Upper lobe of left lung (tissue), 6 donors: ENCODE measurements at regions not wholly inside any gene's neighbourhood (a gene's known extent, or its start where the extent isn't known, plus 50 kb on each side); places are given as distances from the start of the nearest gene placed in this dataset.

ENCODE experiments used
- ATAC-seq, 2 donors: fragments of 200-7000 bp; cut with Tn5 transposase; one replicate each; pipeline ENCODE4 v1.9.1; 2022; ENCODE audit warnings: mild to moderate bottlenecking in 2 of 2, moderate library complexity in 2 of 2; ENCODE audit not compliant: low FRiP score in 2 of 2
- DNase-seq, 2 donors: peaks; one replicate each; pipeline ENCODE4 v3.0.0-alpha.2; 2019 to 2020
- H3K27ac ChIP-seq, 4 donors: fragments of 200-600 bp; sonication (generic); one replicate each; pipeline ENCODE4 v1.5.1; 2016 to 2019
- H3K27me3 ChIP-seq, 4 donors: fragments of 200-600 bp; sonication (generic); one replicate each; pipeline ENCODE4 v1.5.1; 2017 to 2019
- H3K36me3 ChIP-seq, 4 donors: fragments of 200-600 bp; sonication (generic); one replicate each; pipeline ENCODE4 v1.5.1; 2016 to 2019
- H3K4me1 ChIP-seq, 4 donors: fragments of 200-600 bp; sonication (generic); one replicate each; pipeline ENCODE4 v1.5.1; 2018 to 2019
- H3K4me3 ChIP-seq, 4 donors: fragments of 200-600 bp; sonication (generic); one replicate each; pipeline ENCODE4 v1.5.1; 2017 to 2019; ENCODE audit warnings: mild to moderate bottlenecking in 2 of 4, moderate library complexity in 1 of 4
- H3K9me3 ChIP-seq, 4 donors: fragments of 200-600 bp; sonication (generic); one replicate each; pipeline ENCODE4 v1.5.1; 2018 to 2019
- EP300 ChIP-seq, 4 donors: sonication (generic); formaldehyde crosslinking; IDR thresholded peaks; one replicate each; pipeline ENCODE4 v1.5.1; 2017; ENCODE audit warnings: antibody characterized with exemption in 4 of 4, control low read depth in 2 of 4
- POLR2A ChIP-seq, 4 donors: fragments of 450-650 bp; IDR thresholded peaks; one replicate each; pipeline ENCODE4 v1.5.1; 2016 to 2017; ENCODE audit warnings: antibody characterized with exemption in 4 of 4, mild to moderate bottlenecking in 2 of 4
- POLR2AphosphoS5 ChIP-seq, 2 donors: sonication (generic); formaldehyde crosslinking; IDR thresholded peaks; one replicate each; pipeline ENCODE4 v1.5.1; 2017; ENCODE audit warnings: antibody characterized with exemption in 2 of 2
- WGBS, 2 donors: methylation state at CpG; one replicate each; pipeline ENCODE4 v1.1.5; 2017 to 2018; 5-methylcytosine and 5-hydroxymethylcytosine counted together
- TF ChIP-seq, protein P1 (sequence below), 6 experiments: fragments of 450-650 bp in 4 of 6; fragments of 200-600 bp in 2 of 6; sonication (generic) in 2 of 6; IDR thresholded peaks; one replicate each; pipeline ENCODE4 v1.5.1; 2016 to 2019; ENCODE audit warnings: antibody characterized with exemption in 6 of 6
- donor health status: DM: no; HTN: no; CAD: no; lungs with moderate emphysema.
- donor health status: DM: no; HTN: yes; CAD: no; lungs with severe emphysema.

DNA sequence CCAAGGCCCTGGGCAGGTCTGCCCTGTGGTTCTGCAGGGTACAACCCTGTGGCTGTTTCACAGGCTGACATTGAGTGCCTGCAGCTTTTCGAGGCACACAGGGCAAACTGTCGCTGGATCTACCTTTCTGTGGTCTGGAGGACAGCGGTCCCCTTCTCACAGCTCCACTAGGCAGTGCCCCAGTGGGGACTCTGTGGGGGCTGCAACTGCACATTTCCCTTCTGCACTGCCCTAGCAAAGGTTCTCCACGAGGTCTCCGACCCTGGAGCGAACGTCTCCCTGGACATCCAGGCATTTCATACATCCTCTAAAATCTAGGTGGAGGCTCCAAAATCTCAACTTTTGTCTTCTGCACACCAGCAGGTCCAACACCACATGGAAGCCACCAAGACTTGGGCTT is 1645.2 kb upstream of the CDH6 start:
- no peak for DNase-seq
- Histone ChIP-seq H3K4me1 (no peaks in the 10 kb centered on the region), H3K9me3 (peaks cover 0 to 4% (median 0%) of the 10 kb centered on the region in 4 donors), H3K27ac (no peak overlapping the region), H3K36me3 (no peaks in the 10 kb centered on the region), H3K27me3 (no peaks in the 10 kb centered on the region), H3K4me3 (no peak overlapping the region)
- no peak for ATAC-seq
- TF ChIP-seq, protein P1, sequence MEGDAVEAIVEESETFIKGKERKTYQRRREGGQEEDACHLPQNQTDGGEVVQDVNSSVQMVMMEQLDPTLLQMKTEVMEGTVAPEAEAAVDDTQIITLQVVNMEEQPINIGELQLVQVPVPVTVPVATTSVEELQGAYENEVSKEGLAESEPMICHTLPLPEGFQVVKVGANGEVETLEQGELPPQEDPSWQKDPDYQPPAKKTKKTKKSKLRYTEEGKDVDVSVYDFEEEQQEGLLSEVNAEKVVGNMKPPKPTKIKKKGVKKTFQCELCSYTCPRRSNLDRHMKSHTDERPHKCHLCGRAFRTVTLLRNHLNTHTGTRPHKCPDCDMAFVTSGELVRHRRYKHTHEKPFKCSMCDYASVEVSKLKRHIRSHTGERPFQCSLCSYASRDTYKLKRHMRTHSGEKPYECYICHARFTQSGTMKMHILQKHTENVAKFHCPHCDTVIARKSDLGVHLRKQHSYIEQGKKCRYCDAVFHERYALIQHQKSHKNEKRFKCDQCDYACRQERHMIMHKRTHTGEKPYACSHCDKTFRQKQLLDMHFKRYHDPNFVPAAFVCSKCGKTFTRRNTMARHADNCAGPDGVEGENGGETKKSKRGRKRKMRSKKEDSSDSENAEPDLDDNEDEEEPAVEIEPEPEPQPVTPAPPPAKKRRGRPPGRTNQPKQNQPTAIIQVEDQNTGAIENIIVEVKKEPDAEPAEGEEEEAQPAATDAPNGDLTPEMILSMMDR (IDR thresholded peaks at IDR 0.05), result no peak
- no peak for TF ChIP-seq POLR2AphosphoS5 (IDR thresholded peaks at IDR 0.05)
- no peak for TF ChIP-seq EP300 (IDR thresholded peaks at IDR 0.05)
- no peak for TF ChIP-seq POLR2A (IDR thresholded peaks at IDR 0.05)
- WGBS, 2 donors, result 80 to 92% methylated on average over 6 to 7 of the region's 7 CpGs

DNA sequence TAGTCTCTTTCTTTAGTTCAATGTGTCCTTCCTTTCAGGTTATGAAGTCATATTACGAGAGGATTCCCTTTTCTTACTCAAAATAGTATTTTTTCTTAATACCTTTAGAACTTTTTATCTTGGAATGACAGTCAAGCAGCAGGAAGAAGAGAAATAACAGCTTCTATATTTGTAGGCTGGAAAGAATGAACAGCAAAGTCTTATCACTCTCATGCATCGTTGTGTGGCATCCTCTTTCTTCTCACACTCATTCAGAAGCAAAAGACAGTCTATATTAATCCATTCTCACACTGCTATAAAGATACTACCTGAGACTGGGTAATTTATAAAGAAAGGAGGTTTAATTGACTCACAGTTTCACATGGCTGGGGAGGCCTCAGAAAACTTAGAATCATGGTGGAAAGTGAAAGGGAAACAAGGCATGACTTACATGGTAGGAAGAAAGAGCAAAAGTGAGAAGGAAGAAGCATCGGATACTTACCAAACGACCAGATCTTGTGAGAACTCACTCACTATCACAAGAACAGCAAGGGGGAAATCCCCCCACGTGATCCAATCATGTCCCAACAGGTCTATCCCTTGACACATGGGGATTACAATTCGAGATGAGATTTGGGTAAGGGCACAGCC is 1646.1 kb upstream of the CDH6 start:
- no peak for ATAC-seq
- no peak overlapping the region for H3K4me3 ChIP-seq
- WGBS, 2 donors, result 50 to 59% methylated on average over 6 of the region's 6 CpGs
- no peak for TF ChIP-seq POLR2A (IDR thresholded peaks at IDR 0.05)
- no peak for TF ChIP-seq POLR2AphosphoS5 (IDR thresholded peaks at IDR 0.05)
- TF ChIP-seq EP300 (IDR thresholded peaks at IDR 0.05), result no peak
- TF ChIP-seq, protein P1 (IDR thresholded peaks at IDR 0.05), result no peak
- H3K27ac ChIP-seq, result no peak overlapping the region
- no peaks in the 10 kb centered on the region for H3K36me3 ChIP-seq
- no peaks in the 10 kb centered on the region for H3K27me3 ChIP-seq
- no peak for DNase-seq
- no peaks in the 10 kb centered on the region for H3K4me1 ChIP-seq
- H3K9me3 ChIP-seq, result peaks cover 0 to 4% (median 0%) of the 10 kb centered on the region in 4 donors

- DNase-seq, result no peak
- TF ChIP-seq POLR2A (IDR thresholded peaks at IDR 0.05) (no peak), EP300 (IDR thresholded peaks at IDR 0.05) (no peak), POLR2AphosphoS5 (IDR thresholded peaks at IDR 0.05) (no peak)
- TF ChIP-seq, protein P1 (IDR thresholded peaks at IDR 0.05), result no peak
- no peaks in the 10 kb centered on the region for H3K27me3 ChIP-seq
- ATAC-seq, result no peak
- H3K36me3 ChIP-seq, result no peaks in the 10 kb centered on the region
- no peak overlapping the region for H3K4me3 ChIP-seq
- H3K9me3 ChIP-seq, result peaks cover 0 to 12% (median 0%) of the 10 kb centered on the region in 4 donors
- 66 to 90% methylated on average over 2 of the region's 2 CpGs for WGBS, 2 donors
- H3K27ac ChIP-seq, result no peak overlapping the region
- H3K4me1 ChIP-seq, result no peaks in the 10 kb centered on the region
Observed at GRCh38 chr5:29543501-29543900, 1650.0 kb upstream of the CDH6 start.

DNA sequence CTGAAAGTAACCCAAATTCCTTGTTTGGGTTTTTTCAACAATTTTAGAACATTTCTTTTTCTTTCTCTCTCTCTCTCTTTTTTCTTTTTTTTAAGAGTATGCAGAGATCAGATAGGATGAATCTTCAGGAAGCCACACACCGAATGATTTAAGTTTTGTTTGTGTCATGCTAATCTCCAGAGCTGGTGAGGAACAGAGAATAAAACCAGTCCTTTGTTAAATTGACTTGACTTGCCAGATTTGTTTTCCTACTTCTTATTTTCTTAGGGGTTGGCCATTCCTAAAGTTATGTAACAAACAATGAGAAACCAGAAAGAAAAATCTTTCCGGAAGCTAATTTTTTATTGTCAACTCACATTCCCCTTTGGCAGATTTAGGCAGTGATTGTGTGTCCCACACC is 1669.3 kb upstream of the CDH6 start:
- no peak overlapping the region for H3K27ac ChIP-seq

More for the DNA sequence above, 1669.3 kb upstream of the CDH6 start:
- no peaks in the 10 kb centered on the region for H3K4me1 ChIP-seq
- no peak overlapping the region for H3K4me3 ChIP-seq
- ATAC-seq (no peak), DNase-seq (no peak)
- no peaks in the 10 kb centered on the region for H3K9me3 ChIP-seq
- TF ChIP-seq POLR2AphosphoS5 (IDR thresholded peaks at IDR 0.05), result no peak
- TF ChIP-seq EP300 (IDR thresholded peaks at IDR 0.05), result no peak
- TF ChIP-seq, protein P1 (IDR thresholded peaks at IDR 0.05), result no peak
- no peak for TF ChIP-seq POLR2A (IDR thresholded peaks at IDR 0.05)
- 37 to 46% methylated on average over 2 of the region's 2 CpGs for WGBS, 2 donors
- no peaks in the 10 kb centered on the region for H3K27me3 ChIP-seq
- H3K36me3 ChIP-seq, result no peaks in the 10 kb centered on the region
